K562 (cell line): ENCODE measurements at regions not wholly inside any gene's neighbourhood (a gene's known extent, or its start where the extent isn't known, plus 50 kb on each side); places are given as distances from the start of the nearest gene placed in this dataset.

Experiments used
- CC2D1A ChIP-seq: fragments of 450-650 bp; IDR thresholded peaks from 2 replicates; pipeline ENCODE4 v1.6.1; 2017; ENCODE audit warnings: mild to moderate bottlenecking
- ELF2 ChIP-seq: fragments of 250-450 bp; sonication (Bioruptor Pico); IDR thresholded peaks from 2 replicates; pipeline ENCODE4 v1.5.0; 2021; ENCODE audit warnings: mild to moderate bottlenecking
- FOXK1 ChIP-seq: sonication (generic); formaldehyde crosslinking; IDR thresholded peaks from 2 replicates; pipeline ENCODE4 v1.8.0; 2022; ENCODE audit warnings: missing genetic modification reagents, mild to moderate bottlenecking, borderline replicate concordance
- HMG20B ChIP-seq: fragments of 250-450 bp; sonication (Bioruptor Pico); IDR thresholded peaks from 2 replicates; pipeline ENCODE4 v1.5.0; 2021; ENCODE audit warnings: mild to moderate bottlenecking
- HNRNPLL ChIP-seq: fragments of 200-400 bp; formaldehyde crosslinking; IDR thresholded peaks from 2 replicates; pipeline ENCODE4 v1.6.1; 2017; ENCODE audit warnings: low read length, low read depth, mild to moderate bottlenecking; ENCODE audit not compliant: poor library complexity, severe bottlenecking
- HNRNPUL1 ChIP-seq: fragments of 200-400 bp; formaldehyde crosslinking; IDR thresholded peaks from 2 replicates; pipeline ENCODE4 v1.6.1; 2017; ENCODE audit warnings: low read length
- JUND ChIP-seq, 2 experiments: IDR thresholded peaks; 2 replicates in 1 of 2; 3 replicates in 1 of 2; pipeline ENCODE4 v1.6.1; 2011; ENCODE audit warnings: borderline replicate concordance in 2 of 2, low read depth in 2 of 2, low read length in 2 of 2, improper control_type of control experiment in 1 of 2, missing biosample characterization in 1 of 2, missing genetic modification characterization in 1 of 2, missing genetic modification reagents in 1 of 2
- NEUROD1 ChIP-seq: fragments of 150-350 bp; IDR thresholded peaks from 2 replicates; pipeline ENCODE4 v1.6.1; 2014; ENCODE audit warnings: borderline replicate concordance, low read length, low read depth; ENCODE audit not compliant: partially characterized antibody
- NR2C1 ChIP-seq, 2 experiments: fragments of 450-650 bp; IDR thresholded peaks; 2 replicates each; pipeline ENCODE4 v1.6.1; 2017; ENCODE audit warnings: mild to moderate bottlenecking in 2 of 2, antibody characterized with exemption in 1 of 2, inconsistent platforms in 1 of 2, missing compliant biosample characterization in 1 of 2, missing genetic modification characterization in 1 of 2
- SIN3A ChIP-seq, 2 experiments: fragments of 150-350 bp in 1 of 2; IDR thresholded peaks; 2 replicates each; pipeline ENCODE4 v1.6.1; 2011 to 2016; ENCODE audit warnings: borderline replicate concordance in 2 of 2, low read depth in 2 of 2, low read length in 2 of 2, mild to moderate bottlenecking in 2 of 2, moderate library complexity in 2 of 2; ENCODE audit not compliant: control insufficient read depth in 1 of 2
- ZNF143 ChIP-seq: sonication (generic); formaldehyde crosslinking; IDR thresholded peaks from 2 replicates; pipeline ENCODE4 v1.9.0; 2022; ENCODE audit warnings: mild to moderate bottlenecking, missing genetic modification reagents
- TF ChIP-seq, protein P1 (sequence below): fragments of 450-650 bp; formaldehyde crosslinking; conservative IDR thresholded peaks from 2 replicates; pipeline ENCODE4 v1.4.0; 2022; ENCODE audit warnings: mild to moderate bottlenecking, missing genetic modification characterization
- TF ChIP-seq, protein P2 (sequence below): sonication (generic); formaldehyde crosslinking; IDR thresholded peaks from 2 replicates; pipeline ENCODE4 v1.8.0; 2023; ENCODE audit warnings: missing genetic modification reagents, mild to moderate bottlenecking, borderline replicate concordance
- TF ChIP-seq, protein P3 (sequence below): sonication (generic); formaldehyde crosslinking; IDR thresholded peaks from 2 replicates; pipeline ENCODE4 v1.4.0; 2020; ENCODE audit warnings: mild to moderate bottlenecking, missing genetic modification reagents

DNA sequence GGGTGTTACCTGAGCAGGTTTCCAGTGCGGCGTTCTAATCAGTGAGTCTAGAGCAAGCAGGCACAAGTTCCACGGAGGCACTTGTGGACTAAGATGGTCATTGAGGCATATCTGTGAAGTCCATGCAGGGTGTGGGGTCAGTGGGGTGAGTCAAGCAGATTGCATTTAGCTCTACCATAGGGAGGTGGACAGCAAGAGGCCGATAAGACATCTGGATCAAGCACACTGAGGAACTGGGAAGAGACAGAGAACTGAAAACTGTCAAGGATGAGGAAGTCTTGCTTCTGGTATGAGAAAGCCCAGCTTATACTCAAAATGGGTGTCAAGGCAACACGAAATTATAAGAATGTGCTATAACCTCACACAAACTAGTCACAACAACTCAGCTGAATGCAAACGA, 61.2 kb upstream of the SLC39A10 start (continued):
- TF ChIP-seq, protein P1, sequence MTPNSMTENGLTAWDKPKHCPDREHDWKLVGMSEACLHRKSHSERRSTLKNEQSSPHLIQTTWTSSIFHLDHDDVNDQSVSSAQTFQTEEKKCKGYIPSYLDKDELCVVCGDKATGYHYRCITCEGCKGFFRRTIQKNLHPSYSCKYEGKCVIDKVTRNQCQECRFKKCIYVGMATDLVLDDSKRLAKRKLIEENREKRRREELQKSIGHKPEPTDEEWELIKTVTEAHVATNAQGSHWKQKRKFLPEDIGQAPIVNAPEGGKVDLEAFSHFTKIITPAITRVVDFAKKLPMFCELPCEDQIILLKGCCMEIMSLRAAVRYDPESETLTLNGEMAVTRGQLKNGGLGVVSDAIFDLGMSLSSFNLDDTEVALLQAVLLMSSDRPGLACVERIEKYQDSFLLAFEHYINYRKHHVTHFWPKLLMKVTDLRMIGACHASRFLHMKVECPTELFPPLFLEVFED (CRISPR knock-in tag) = no peak
- TF ChIP-seq CC2D1A (peak; percentile 89), FOXK1 (CRISPR knock-in tag) (no peak), HNRNPLL (no peak), ZNF143 (no peak), ELF2 (CRISPR knock-in tag) (no peak), NEUROD1 (no peak), SIN3A (IDR thresholded peaks at IDR 0.05; ENCODE audit: borderline replicate concordance in 2 of 2, control insufficient read depth in 1 of 2, low read depth in 2 of 2, low read length in 2 of 2) (no peak), HMG20B (CRISPR knock-in tag) (no peak), NR2C1 (IDR thresholded peaks at IDR 0.05) (no peak), NR2C1 (tag; IDR thresholded peaks at IDR 0.05) (no peak), HNRNPUL1 (no peak), JUND (IDR thresholded peaks at IDR 0.05; ENCODE audit: borderline replicate concordance, low read depth, low read length) (peak; percentile 76), JUND (tag; IDR thresholded peaks at IDR 0.05; ENCODE audit: borderline replicate concordance, low read depth, low read length) (peak; percentile 74; the same call in 2 of the 3 replicates)
- TF ChIP-seq, protein P2, sequence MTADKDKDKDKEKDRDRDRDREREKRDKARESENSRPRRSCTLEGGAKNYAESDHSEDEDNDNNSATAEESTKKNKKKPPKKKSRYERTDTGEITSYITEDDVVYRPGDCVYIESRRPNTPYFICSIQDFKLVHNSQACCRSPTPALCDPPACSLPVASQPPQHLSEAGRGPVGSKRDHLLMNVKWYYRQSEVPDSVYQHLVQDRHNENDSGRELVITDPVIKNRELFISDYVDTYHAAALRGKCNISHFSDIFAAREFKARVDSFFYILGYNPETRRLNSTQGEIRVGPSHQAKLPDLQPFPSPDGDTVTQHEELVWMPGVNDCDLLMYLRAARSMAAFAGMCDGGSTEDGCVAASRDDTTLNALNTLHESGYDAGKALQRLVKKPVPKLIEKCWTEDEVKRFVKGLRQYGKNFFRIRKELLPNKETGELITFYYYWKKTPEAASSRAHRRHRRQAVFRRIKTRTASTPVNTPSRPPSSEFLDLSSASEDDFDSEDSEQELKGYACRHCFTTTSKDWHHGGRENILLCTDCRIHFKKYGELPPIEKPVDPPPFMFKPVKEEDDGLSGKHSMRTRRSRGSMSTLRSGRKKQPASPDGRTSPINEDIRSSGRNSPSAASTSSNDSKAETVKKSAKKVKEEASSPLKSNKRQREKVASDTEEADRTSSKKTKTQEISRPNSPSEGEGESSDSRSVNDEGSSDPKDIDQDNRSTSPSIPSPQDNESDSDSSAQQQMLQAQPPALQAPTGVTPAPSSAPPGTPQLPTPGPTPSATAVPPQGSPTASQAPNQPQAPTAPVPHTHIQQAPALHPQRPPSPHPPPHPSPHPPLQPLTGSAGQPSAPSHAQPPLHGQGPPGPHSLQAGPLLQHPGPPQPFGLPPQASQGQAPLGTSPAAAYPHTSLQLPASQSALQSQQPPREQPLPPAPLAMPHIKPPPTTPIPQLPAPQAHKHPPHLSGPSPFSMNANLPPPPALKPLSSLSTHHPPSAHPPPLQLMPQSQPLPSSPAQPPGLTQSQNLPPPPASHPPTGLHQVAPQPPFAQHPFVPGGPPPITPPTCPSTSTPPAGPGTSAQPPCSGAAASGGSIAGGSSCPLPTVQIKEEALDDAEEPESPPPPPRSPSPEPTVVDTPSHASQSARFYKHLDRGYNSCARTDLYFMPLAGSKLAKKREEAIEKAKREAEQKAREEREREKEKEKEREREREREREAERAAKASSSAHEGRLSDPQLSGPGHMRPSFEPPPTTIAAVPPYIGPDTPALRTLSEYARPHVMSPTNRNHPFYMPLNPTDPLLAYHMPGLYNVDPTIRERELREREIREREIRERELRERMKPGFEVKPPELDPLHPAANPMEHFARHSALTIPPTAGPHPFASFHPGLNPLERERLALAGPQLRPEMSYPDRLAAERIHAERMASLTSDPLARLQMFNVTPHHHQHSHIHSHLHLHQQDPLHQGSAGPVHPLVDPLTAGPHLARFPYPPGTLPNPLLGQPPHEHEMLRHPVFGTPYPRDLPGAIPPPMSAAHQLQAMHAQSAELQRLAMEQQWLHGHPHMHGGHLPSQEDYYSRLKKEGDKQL (CRISPR knock-in tag) = no peak
- TF ChIP-seq, protein P3, sequence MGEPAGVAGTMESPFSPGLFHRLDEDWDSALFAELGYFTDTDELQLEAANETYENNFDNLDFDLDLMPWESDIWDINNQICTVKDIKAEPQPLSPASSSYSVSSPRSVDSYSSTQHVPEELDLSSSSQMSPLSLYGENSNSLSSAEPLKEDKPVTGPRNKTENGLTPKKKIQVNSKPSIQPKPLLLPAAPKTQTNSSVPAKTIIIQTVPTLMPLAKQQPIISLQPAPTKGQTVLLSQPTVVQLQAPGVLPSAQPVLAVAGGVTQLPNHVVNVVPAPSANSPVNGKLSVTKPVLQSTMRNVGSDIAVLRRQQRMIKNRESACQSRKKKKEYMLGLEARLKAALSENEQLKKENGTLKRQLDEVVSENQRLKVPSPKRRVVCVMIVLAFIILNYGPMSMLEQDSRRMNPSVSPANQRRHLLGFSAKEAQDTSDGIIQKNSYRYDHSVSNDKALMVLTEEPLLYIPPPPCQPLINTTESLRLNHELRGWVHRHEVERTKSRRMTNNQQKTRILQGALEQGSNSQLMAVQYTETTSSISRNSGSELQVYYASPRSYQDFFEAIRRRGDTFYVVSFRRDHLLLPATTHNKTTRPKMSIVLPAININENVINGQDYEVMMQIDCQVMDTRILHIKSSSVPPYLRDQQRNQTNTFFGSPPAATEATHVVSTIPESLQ (CRISPR knock-in tag) = no peak
